HG02588 (cell line): ENCODE measurements at regions not wholly inside any gene's neighbourhood (a gene's known extent, or its start where the extent isn't known, plus 50 kb on each side); places are given as distances from the start of the nearest gene placed in this dataset.

Source experiments
- ATAC-seq: cut with Tn5 transposase; IDR thresholded peaks from one replicate; pipeline ENCODE4 v1.9.1; 2021; ENCODE audit warnings: mild to moderate bottlenecking, moderate library complexity; ENCODE audit not compliant: unreplicated experiment

DNA sequence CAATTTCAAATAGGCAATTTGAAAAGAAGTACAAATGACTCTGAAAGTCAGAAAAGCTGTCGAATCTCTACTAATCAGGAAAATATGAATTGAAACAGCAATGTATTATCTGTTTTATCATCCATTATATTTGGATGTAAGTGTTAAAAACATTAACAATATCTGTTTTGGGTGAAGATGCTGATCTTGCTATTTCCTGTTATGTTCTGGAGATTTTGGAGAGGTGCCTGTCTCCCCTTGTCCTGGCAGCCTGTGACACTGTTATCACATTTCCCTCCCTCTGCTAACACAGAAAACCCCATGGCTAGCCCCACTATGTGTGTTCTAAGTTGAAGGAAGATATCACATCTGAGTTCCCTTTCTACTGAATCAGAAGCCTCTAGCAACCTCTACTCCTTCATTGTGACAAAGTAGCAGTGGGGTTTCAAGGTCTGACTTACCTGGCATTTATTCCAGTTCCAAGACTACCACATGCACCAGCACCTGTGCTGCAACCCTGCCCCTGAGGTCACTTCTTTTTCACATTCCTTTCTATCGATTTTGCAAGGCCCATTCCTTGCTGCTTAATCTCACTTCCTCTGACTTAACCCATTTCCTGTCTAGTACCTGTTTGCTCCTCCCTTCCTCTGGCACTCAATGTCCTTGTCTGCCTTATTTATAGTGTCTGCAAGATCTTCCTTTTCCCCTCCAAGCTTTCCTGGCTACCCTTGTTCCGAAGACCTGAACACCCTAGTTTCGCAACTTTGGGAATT, 95.5 kb upstream of the COL8A1 start:
- peak; percentile 43 for ATAC-seq

DNA sequence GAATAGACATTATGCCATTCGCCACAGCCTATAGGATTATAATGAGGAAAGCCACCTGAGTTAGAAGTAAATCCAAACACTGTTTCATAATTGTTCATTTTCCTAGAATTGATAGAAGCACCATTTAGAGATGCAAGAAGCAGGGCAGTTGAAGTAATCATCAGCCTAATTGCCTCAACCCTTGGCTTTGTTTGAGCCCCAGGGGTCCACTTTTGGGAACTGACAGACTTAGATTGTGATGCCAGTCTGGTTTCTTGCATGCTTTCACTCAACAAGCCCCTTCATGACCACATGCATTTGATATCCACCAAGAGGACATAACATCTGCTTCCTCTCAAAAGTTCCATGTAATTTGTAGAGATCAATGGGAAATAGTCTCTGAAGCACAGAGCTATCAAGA, 97.2 kb upstream of the COL8A1 start:
- no peak for ATAC-seq

DNA sequence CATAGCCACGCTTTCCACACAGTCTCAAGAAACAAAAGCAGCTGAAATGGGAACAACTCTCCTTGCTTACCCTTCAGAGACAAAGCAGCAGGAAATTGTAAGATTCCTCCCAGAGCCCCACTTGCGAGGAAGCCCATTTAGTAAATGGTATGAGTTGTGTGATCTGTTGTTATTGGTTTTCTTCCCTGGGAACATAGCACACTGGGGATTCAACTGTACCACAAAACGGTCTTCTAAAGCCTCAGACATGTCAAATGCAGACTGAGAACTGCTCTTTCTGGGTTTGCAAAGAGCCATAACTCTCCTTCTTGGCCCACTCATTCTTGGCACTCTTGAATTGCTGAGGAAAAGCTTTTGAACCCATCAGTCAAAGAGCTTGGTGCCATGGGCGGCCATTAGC, 101.0 kb upstream of the COL8A1 start:
- ATAC-seq, result no peak

DNA sequence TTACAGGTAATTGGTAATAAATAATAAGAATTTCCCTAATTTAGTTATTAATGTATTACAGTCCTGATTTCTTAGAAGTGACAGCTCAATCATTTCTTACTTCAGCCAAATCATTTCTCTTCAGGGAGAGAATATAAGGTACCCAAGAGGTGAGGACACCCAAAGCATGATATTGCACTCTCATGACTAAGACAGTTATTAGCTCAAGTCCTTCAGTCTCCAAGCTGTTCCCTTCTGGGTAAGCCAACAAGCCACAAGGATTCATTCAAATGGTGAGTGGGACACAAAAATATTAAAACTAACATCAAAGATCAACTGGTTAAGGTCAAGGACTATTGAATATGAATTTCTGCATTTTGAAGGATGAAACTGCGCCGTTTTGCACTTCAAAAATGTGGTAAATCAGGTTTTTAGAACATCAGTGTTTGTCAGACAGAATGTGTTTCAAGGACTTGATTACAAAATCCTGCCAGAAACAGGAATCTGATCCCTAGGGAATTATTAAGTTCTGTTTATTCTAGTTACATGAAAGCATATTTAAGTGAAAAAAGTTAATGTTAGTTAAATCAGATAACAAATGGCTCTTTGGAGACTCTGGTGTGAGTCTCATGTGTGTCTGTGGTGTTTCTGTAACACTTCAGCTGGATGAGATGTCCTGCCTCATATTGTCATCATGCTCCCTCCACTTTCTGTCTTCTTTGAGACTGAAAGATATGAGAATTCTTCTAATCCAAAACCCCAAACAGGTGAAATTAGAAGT, 101.7 kb upstream of the COL8A1 start:
- no peak for ATAC-seq

DNA sequence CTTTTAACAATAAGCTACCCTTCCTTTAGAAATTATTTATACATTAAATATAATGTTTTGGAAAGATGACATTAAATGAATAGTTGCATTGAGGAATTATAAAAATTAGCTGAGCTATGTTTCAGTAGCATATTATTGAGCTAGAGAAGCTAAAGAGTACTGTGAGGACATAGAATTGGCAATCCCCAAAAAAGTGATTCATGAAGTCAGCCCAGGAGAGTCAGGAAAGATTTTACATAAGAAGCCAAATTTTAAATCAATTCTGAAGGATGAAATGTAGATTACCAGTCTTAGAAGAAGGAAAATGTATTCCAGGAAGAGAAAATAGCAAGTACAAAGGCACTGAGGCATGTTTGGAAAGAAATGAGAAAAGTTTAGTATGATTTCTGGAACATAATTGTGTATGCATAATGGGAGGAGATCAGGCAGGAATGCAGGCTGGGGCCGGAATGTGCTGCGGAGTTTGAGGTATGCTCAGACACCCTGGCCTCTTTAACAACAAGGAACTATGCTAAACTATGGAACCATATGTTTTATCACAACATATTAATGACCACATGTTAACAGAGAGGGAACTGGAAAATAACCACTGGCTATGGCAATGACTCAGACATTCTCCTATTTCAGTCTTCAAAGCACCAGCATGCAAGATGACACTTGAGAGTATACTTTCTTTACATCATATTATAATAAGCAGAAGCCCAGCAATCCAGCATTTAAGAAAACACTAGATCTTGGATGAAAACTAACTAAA, 103.3 kb upstream of the COL8A1 start:
- ATAC-seq, result no peak

DNA sequence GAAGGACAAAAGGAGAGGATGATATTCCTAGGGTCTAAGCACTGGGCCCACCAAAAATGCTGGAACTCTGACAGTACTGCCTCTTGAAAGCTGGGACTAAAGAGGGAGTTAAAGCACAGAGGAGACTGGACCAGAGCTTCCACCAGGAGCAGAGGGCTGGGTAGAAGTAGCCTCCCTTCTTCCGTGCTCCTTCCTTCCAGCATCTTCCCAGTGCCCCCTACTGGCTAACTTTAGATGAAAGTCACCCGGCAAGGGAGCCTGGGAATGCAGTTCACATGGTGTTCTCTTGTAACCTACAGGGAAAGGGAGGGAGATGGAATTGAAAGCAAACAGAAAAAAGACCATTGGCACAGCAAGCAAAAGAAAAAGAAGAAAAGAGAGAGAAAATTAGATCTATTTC, 106.1 kb upstream of the COL8A1 start:
- ATAC-seq, result peak; percentile 64

DNA sequence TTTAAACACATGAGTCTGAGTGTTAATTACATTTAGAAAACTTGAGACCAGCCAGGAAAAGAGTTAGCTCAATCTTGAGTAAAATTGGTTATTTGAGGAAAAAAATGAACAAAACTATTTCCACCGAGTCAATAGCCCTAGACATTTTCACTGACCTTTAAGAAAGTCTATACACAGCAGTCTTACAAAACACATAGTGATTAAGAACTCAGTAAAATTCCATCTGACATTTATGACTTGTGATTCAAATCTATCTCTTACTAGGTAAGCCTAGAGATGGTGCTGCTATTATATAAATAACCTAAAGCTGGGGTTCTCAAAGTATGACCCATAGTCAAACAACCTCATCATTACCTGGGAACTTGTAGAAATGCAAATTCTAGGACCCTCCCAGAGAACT, 109.1 kb upstream of the COL8A1 start:
- no peak for ATAC-seq

DNA sequence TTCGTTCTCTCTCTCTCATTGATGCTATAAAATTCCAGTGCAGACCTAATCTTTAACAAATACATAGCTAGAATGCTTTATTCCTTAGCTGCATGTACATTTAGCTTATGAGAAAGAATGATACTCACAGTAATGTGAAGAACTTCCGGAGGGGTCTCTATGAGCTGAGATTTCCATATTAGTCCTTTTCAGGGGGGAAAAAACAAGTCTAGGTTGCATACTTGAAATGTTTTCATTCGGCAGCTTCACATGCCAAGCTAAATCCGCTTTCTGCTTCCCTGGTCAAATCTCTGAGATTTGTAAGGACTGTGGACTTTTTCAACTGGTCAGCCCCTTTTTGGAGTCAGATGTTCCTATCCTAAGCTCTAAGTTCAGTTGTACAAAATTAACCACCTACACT, 111.5 kb upstream of the COL8A1 start:
- no peak for ATAC-seq

DNA sequence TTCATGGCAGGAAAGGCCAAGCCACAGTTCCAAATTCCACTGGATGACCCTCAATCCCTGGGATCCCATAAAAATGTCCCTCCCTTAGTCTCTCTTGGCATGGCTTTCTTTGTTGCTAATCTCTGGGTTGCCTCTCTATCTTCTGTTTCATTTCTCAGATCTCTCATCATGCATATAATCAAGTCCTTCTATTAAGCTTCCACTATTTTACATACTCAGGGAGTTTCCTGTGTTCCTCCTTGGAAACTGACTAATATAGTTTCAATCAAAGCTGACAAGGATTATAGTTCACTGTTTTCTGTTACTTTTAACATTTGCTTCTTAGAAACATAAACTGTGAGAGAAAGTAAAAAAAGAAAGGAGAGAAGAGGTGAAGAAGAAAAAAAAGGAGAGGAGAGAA, 113.8 kb upstream of the COL8A1 start:
- no peak for ATAC-seq

DNA sequence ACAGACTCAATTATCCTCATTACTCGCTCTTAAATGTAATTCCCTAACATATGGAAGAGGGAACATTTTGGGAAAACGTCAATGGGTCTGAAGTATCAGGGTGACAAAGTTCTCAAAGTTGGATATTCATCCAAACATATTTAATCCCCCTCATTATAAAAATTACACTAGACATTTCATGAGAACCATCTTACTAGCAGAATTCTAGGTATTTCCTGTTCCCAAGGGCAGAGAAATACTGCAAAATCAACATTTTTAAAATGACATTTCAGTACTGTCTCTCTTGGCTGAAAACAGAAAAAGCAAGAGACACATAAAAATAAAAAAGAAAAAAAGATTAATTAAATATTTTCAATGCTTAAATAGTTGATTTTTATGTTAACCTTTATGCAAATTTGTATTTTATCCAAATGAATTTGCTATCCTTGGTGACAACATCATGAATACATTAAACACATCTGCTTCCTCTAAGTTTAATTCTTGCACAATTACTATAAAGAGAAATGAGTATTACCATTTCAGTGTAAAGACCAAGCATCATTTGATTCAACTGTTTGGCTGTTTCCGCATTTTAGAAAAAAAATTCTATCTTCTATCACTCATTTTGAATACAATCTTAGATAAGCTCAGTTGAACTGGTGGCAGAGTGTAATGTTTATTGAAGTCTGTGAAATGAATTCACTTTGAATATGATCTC, 114.8 kb upstream of the COL8A1 start:
- ATAC-seq, result no peak

DNA sequence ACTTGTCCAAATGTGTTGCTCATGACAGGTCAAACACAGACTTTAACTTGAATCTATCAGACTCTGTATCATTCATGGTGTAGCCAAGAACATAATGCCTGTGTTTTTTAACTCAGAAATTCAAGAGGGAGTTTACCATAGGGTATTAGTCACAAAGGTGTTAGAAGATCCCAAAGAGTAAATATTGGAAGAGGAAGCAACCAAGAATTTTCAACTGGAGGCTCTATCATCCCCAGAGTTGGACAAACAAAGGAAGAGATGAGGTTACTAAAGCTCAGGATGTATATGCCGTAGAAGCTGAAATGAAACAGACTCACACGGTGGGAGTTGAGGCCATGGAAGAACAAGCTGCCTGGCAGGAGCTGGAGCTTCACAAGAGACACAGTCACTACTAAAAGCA, 116.2 kb upstream of the COL8A1 start:
- ATAC-seq, result no peak

DNA sequence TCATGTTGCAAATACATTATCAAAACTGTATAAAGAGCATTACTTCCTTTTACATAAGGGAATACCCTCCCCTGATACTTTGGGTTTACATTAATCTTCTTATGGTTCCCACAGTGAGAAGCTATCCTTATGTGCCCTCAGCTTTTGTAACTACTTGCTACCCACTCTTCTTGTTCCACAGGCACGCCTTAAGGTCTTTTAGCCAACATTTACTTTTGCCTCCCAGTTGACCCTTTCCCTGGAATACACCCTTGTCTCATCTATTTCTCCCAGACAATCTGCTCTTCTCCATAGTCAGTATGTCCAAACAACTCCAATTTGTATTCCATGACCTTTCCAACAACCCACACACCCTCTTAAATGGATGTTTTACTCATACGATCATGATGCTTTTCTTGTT, 116.8 kb upstream of the COL8A1 start:
- no peak for ATAC-seq

DNA sequence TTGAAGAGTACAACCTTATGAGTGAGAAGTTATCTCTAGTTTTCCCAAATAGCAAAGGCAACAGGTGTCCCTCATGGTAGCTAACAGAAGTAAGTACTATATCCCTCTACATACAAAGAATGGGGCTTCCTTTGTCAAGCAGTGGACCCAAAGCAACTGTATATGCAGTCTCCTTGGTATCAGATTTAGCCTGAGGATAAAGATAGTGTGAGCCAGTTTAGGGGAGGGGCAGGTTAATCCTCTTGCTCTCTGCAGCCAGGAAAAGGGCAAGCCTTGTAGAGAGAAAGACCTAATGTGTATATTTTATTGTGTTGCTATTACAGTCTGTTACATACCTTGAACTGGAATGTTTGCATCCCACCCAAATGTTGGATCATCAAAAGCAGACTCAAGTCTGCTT, 117.9 kb upstream of the COL8A1 start:
- no peak for ATAC-seq

DNA sequence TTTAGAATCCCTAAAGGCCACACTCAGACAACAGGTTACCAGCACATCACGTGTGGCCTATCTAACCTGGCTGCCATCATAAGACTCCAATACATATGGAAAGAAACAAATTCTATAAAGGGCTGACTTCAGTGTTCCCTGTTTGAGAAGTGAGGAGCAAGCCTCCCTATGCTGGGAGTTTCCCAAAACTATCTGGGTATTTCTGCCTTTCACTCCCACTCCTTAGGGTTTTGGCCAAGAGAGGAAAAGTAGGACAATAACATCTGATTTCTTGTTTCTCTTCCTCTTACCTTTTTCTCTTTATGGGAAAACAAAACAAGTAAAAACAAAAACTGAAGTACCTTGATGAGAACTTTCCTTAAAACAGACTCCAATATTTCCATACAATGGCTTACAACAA, 121.5 kb upstream of the COL8A1 start:
- ATAC-seq, result no peak

DNA sequence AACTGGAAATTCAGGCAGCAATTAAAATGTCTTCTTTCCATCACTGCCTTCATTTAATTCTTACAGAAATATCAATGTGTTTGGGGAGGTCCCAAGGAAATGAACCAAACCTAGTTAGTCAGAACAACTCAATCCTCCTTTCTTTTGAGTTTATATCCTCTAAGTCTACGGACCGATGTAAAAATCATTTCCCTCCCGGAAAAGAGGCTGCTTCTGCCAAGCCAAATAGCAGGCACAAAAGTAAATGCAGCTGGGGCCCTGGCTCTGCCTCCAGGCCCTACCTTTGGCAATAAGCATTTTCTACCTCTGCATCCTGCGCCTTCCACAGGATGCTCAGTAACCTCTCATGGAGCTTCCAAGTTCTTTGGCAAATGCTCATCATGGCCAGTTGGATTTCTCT, 122.5 kb upstream of the COL8A1 start:
- ATAC-seq, result no peak

DNA sequence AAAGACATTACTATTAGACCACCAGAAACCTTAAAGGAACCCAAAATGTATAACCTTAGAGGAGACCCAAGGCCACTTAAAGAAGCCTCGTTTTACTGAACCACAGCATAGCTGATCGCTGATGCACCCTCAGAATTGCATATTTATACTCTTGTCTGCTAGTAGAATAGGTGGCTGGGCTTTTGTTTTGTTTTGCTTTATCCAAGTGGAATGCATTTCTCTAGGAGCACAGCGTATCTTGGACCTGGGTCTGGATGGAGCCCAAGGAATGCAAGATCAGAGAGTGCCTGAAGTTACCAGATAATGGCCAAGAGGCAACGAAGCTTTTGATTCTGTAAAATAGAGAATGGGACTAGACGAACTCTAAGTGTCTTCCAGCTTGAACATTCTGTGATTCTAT, 129.2 kb upstream of the COL8A1 start:
- no peak for ATAC-seq

DNA sequence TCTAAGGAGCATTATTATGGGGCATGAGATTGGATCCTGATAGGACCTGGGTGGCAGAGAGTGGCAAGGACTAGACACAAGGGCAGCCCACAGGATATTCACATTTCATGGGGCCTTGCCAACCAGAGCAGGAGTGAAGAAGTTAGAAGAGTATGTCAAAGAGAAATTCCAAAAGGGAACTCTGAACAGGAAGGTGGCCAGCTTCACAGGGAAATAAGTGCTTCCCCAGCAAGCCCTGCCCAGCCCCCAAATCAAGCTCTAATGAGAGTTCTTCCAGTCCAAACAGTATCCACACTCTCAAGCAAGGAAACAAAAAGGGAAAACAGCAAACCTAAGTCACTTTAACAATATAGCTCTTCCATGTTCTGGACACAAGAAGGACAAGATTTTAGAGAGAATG, 130.2 kb upstream of the COL8A1 start:
- no peak for ATAC-seq

DNA sequence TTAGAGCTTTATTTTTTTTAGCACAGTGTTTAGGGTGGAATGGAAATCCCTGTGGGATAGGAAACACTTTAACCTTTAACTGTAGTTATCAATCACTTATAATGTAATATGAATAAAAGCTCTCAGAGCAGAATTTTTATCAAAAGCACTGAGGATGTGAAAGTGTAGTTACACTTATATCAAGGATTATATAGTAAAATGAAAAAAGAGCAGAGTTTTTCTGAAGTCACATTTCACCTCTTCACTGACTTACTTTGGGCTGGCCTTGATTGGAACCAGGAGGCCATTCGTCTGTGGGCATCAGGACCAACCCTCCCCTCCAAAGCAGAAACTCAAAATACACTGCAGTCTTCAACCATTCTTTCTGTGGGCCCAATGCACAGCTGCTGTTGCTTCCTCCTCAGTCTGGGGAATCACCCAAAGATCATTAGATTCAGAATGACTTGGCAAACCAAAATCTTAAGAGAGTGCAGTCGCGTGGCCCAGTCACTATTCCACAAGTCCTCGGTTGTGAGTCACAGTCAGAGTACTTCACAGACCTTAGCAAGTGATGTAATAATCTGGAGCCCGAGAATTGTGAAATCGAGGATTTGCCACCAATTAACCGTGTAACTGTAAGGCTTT, 132.6 kb upstream of the COL8A1 start:
- peak; percentile 99 for ATAC-seq

DNA sequence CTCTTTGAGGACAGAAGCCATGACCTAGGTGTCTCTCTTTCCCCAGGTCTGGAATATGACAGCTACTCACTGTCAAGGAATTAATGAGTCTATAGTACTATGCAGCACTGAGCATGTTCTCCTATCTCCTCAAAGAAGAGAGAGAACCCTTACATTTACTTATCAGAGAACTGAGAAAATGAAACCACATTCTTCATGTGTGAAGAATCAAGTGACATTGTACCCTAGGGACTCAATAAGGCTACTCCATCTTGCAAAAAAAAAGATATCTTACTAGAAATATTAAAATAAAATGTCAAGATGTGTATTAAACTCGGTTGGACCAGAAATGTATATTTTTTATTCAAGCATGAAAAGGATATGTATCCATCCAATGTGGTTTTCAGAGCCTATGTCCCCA, 133.2 kb upstream of the COL8A1 start:
- no peak for ATAC-seq

DNA sequence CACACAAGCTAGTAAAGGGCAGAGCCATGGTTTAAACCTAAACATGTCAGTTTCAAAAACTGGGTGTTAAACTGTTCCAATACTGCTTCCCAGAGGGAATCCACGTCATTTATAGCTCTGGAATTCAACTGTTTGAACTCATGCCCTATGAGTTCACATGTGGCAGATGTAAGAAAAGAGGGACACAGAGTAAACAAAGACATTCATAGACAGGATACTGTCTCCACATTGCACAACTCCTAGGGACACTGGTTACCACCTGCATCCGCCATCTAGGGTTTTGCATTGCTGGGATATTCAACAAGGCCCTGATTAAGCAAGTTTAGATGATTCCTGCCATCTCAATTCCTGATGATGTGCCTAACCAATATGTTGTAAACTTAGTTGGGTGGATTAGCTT, 134.1 kb upstream of the COL8A1 start:
- no peak for ATAC-seq

DNA sequence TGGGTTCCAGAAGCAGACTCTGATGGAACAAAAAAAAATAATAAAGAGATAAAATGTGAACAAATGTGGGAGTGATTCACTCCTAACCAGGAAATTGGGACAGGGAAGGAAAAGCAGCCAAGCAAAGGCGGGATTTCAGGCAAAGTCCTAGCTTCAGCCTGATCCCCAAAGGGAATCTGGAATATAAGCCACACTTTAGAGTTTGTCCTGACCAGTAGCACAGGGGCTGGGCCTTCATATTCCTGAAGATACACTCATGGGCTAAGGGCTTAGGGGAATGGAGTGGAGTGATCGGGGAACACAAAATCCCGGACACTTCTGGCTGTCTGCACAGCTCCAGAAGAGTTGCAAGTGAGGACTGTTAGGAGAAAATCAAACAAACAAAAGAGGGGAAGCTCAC, 135.0 kb upstream of the COL8A1 start:
- no peak for ATAC-seq
